Hypothalamus (tissue), 51 donors: ENCODE measurements at regions not wholly inside any gene's neighbourhood (a gene's known extent, or its start where the extent isn't known, plus 50 kb on each side); places are given as distances from the start of the nearest gene placed in this dataset.
A peak's percentile ranks its signal among the peaks of the same experiment; 100 is the strongest.
"Not testable (repeated sequence)": the region's sequence is repeated elsewhere in the genome, so short reads cannot be mapped to it uniquely, and the experiment has no call there.

ENCODE experiments used
- DNase-seq, 51 donors: peaks; one replicate each; lab custom pipeline; 2025; lab: John Stamatoyannopoulos, UW

- DNase-seq, result not testable (repeated sequence)
Observed at GRCh38 chr11:69916251-69916649, 97.0 kb upstream of the FGF3 start.

GRCh38 chr11:69916806-69917387, 97.7 kb upstream of the FGF3 start:
- DNase-seq, result no peak

- DNase-seq, result no peak
Observed at GRCh38 chr11:69917529-69917928, 98.3 kb upstream of the FGF3 start.

- DNase-seq, result peak in 6 of 51 donors; percentile 6 to 12 (median 6)
Observed at GRCh38 chr11:69918231-69918937, 99.2 kb upstream of the FGF3 start.

GRCh38 chr11:69918938-69919650, 99.9 kb upstream of the FGF3 start:
- DNase-seq, result peak in 39 of 51 donors; percentile 6 to 76 (median 27)

GRCh38 chr11:69919659-69920344, 100.6 kb upstream of the FGF3 start:
- DNase-seq, result no peak

- no peak for DNase-seq
Observed at GRCh38 chr11:69920345-69921127, 101.3 kb upstream of the FGF3 start.

- no peak for DNase-seq
Observed at GRCh38 chr11:69921128-69922014, 102.2 kb upstream of the FGF3 start.

- no peak for DNase-seq
Observed at GRCh38 chr11:69922015-69922595, 102.9 kb upstream of the FGF3 start.

GRCh38 chr11:69922596-69923111, 103.4 kb upstream of the FGF3 start:
- DNase-seq, result no peak

- DNase-seq, result no peak
Observed at GRCh38 chr11:69923196-69923595, 104.0 kb upstream of the FGF3 start.

GRCh38 chr11:69923641-69924307, 104.6 kb upstream of the FGF3 start:
- DNase-seq, result no peak

- DNase-seq, result no peak
Observed at GRCh38 chr11:69924308-69925161, 105.3 kb upstream of the FGF3 start.

- no peak for DNase-seq
Observed at GRCh38 chr11:69925366-69926196, 106.4 kb upstream of the FGF3 start.

- DNase-seq, result no peak
Observed at GRCh38 chr11:69926376-69927050, 107.3 kb upstream of the FGF3 start.

GRCh38 chr11:69928121-69928520, 108.9 kb upstream of the FGF3 start:
- no peak for DNase-seq
